ENCODE measurements at regions not wholly inside any gene's neighbourhood (a gene's known extent, or its start where the extent isn't known, plus 50 kb on each side); places are given as distances from the start of the nearest gene placed in this dataset.

DNA sequence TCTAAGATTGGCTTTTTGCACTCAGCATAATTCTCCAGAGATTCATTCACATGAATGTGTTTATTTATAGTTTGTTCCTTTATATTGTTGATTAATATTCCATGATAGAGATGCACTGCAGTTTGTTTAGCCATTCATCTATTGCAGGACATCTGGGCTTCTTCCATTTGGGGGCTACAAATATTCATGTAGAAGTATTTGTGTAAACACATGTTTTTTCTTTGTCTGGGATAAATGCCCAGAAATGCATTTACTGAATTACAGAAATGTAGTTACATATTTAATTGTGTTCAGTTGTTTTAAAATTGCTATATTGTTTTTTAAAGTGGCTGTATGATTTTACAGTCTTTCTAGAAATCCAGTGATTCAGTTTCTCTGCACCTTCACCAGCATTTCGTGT lies 635.0 kb downstream of the ZIC1 start:
- TF ChIP-seq, protein P1, sequence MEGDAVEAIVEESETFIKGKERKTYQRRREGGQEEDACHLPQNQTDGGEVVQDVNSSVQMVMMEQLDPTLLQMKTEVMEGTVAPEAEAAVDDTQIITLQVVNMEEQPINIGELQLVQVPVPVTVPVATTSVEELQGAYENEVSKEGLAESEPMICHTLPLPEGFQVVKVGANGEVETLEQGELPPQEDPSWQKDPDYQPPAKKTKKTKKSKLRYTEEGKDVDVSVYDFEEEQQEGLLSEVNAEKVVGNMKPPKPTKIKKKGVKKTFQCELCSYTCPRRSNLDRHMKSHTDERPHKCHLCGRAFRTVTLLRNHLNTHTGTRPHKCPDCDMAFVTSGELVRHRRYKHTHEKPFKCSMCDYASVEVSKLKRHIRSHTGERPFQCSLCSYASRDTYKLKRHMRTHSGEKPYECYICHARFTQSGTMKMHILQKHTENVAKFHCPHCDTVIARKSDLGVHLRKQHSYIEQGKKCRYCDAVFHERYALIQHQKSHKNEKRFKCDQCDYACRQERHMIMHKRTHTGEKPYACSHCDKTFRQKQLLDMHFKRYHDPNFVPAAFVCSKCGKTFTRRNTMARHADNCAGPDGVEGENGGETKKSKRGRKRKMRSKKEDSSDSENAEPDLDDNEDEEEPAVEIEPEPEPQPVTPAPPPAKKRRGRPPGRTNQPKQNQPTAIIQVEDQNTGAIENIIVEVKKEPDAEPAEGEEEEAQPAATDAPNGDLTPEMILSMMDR (IDR thresholded peaks at IDR 0.05) = no peak
- TF ChIP-seq POLR2A (IDR thresholded peaks at IDR 0.05) (no peak), POLR2AphosphoS5 (IDR thresholded peaks at IDR 0.05) (no peak)
